Tibial nerve (tissue), 4 donors: ENCODE measurements at regions not wholly inside any gene's neighbourhood (a gene's known extent, or its start where the extent isn't known, plus 50 kb on each side); places are given as distances from the start of the nearest gene placed in this dataset.

ENCODE experiments used
- EP300 ChIP-seq, 2 donors: sonication (generic); formaldehyde crosslinking; IDR thresholded peaks; one replicate each; pipeline ENCODE4 v1.6.1; 2017; ENCODE audit warnings: antibody characterized with exemption in 2 of 2, mild to moderate bottlenecking in 1 of 2
- POLR2A ChIP-seq, 2 donors: fragments of 450-650 bp; IDR thresholded peaks; one replicate each; pipeline ENCODE4 v1.6.1; 2017; ENCODE audit warnings: antibody characterized with exemption in 2 of 2, mild to moderate bottlenecking in 2 of 2, moderate library complexity in 2 of 2
- TF ChIP-seq, protein P1 (sequence below), 5 experiments: fragments of 200-600 bp in 3 of 5; fragments of 450-650 bp in 2 of 5; sonication (generic) in 3 of 5; IDR thresholded peaks; one replicate each; pipeline ENCODE4 v1.5.1; 2016 to 2019; ENCODE audit warnings: antibody characterized with exemption in 5 of 5, mild to moderate bottlenecking in 3 of 5, moderate library complexity in 2 of 5

GRCh38 chr6:139603581-139603980 is 229.1 kb upstream of the CITED2 start:
- TF ChIP-seq, protein P1, sequence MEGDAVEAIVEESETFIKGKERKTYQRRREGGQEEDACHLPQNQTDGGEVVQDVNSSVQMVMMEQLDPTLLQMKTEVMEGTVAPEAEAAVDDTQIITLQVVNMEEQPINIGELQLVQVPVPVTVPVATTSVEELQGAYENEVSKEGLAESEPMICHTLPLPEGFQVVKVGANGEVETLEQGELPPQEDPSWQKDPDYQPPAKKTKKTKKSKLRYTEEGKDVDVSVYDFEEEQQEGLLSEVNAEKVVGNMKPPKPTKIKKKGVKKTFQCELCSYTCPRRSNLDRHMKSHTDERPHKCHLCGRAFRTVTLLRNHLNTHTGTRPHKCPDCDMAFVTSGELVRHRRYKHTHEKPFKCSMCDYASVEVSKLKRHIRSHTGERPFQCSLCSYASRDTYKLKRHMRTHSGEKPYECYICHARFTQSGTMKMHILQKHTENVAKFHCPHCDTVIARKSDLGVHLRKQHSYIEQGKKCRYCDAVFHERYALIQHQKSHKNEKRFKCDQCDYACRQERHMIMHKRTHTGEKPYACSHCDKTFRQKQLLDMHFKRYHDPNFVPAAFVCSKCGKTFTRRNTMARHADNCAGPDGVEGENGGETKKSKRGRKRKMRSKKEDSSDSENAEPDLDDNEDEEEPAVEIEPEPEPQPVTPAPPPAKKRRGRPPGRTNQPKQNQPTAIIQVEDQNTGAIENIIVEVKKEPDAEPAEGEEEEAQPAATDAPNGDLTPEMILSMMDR (IDR thresholded peaks at IDR 0.05): no peak
- TF ChIP-seq POLR2A (IDR thresholded peaks at IDR 0.05): no peak
- no peak for TF ChIP-seq EP300 (IDR thresholded peaks at IDR 0.05)
